ENCODE measurements at regions not wholly inside any gene's neighbourhood (a gene's known extent, or its start where the extent isn't known, plus 50 kb on each side); places are given as distances from the start of the nearest gene placed in this dataset.

DNA sequence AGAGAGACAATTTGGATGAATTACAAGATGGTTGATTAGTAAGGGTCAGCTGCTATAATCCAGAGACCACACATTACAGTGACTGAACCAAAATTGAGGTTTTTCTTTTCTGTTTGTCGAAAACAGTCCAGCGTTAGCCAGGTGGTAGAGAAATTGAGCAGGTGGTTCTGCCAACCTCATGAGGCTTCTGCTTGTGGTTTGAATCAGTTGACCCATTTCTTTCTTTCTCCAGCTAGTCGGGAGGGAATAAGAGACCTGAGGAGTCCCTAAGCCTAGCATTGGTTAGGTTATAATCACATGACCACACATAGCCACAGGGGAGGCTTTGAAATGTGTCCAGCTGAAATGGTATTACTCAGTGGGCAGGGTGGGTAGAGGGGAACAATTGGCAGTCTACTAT lies 504.6 kb downstream of the HS3ST4 start:
- TF ChIP-seq, protein P1, sequence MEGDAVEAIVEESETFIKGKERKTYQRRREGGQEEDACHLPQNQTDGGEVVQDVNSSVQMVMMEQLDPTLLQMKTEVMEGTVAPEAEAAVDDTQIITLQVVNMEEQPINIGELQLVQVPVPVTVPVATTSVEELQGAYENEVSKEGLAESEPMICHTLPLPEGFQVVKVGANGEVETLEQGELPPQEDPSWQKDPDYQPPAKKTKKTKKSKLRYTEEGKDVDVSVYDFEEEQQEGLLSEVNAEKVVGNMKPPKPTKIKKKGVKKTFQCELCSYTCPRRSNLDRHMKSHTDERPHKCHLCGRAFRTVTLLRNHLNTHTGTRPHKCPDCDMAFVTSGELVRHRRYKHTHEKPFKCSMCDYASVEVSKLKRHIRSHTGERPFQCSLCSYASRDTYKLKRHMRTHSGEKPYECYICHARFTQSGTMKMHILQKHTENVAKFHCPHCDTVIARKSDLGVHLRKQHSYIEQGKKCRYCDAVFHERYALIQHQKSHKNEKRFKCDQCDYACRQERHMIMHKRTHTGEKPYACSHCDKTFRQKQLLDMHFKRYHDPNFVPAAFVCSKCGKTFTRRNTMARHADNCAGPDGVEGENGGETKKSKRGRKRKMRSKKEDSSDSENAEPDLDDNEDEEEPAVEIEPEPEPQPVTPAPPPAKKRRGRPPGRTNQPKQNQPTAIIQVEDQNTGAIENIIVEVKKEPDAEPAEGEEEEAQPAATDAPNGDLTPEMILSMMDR (IDR thresholded peaks at IDR 0.05), result no peak
- CTCF ChIA-PET, result no interaction called here
- H3K27me3 Mint-ChIP-seq, result peaks cover 5% of the 10 kb centered on the region

DNA sequence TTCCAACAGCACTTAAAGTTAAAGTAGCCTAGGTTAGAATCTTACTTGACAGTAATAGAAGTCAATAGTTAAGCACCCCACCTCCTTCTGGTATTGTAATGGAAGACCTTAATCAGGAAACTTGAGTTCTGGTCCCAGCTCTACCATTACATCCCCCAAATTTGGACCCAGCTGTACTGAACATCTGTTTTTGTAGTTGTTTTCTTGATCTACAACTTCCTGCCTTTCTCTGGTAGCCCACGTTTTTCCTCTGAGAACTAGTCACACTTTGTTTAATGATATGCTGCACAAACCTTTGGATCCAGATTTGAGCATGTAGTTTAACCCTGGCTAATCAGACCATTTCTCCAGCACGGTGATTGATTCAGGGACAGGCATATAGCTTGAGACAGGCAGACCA lies 505.0 kb downstream of the HS3ST4 start:
- H3K4me3 ChIP-seq (ENCODE audit: low read length), result no peak overlapping the region
- peaks cover 0 to 6% of the 10 kb centered on the region in 2 experiments for H3K9me3 ChIP-seq (ENCODE audit: control insufficient read depth in 1 of 2, insufficient read depth in 1 of 2, low read length in 2 of 2)
- intact Hi-C loops (cut with DNase I, micrococcal nuclease), result no loop called here
- H3K9me3 Mint-ChIP-seq, result no peaks in the 10 kb centered on the region
- H3K27me3 ChIP-seq (ENCODE audit: control insufficient read depth in 1 of 2, insufficient read depth in 2 of 2, low read length in 2 of 2), result no peaks in the 10 kb centered on the region
- H3K4me3 Mint-ChIP-seq, result no peak overlapping the region
- CTCF ChIA-PET, result no interaction called here
- DNase-seq (no peak), ATAC-seq (ENCODE audit: poor library complexity) (no peak)
- H3K36me3 Mint-ChIP-seq (ENCODE audit: low read depth), result no peaks in the 10 kb centered on the region
- H3K27ac Mint-ChIP-seq, result no peak overlapping the region
- H3K27me3 Mint-ChIP-seq, result peaks cover 5% of the 10 kb centered on the region
- H3K4me1 ChIP-seq (ENCODE audit: insufficient read depth, low read length), result no peaks in the 10 kb centered on the region
- H3K36me3 ChIP-seq (ENCODE audit: insufficient read depth, low read length), result no peaks in the 10 kb centered on the region
- POLR2A ChIA-PET, result no interaction called here
- TF ChIP-seq, protein P1 (IDR thresholded peaks at IDR 0.05), result no peak
- H3K4me1 Mint-ChIP-seq (ENCODE audit: low read depth), result no peaks in the 10 kb centered on the region
- H3K27ac ChIP-seq (ENCODE audit: low read depth in 1 of 2, low read length in 2 of 2), result no peak overlapping the region

More for the DNA sequence above, 504.6 kb downstream of the HS3ST4 start:
- no peaks in the 10 kb centered on the region for H3K27me3 ChIP-seq (ENCODE audit: control insufficient read depth in 1 of 2, insufficient read depth in 2 of 2, low read length in 2 of 2)
- ATAC-seq (ENCODE audit: poor library complexity), result no peak
- no peak overlapping the region for H3K4me3 ChIP-seq (ENCODE audit: low read length)
- no peaks in the 10 kb centered on the region for H3K4me1 ChIP-seq (ENCODE audit: insufficient read depth, low read length)
- H3K27ac ChIP-seq (ENCODE audit: low read depth in 1 of 2, low read length in 2 of 2), result no peak overlapping the region
- H3K9me3 Mint-ChIP-seq, result no peaks in the 10 kb centered on the region
- H3K9me3 ChIP-seq (ENCODE audit: control insufficient read depth in 1 of 2, insufficient read depth in 1 of 2, low read length in 2 of 2), result peaks cover 0 to 6% of the 10 kb centered on the region in 2 experiments
- no peaks in the 10 kb centered on the region for H3K36me3 Mint-ChIP-seq (ENCODE audit: low read depth)
- intact Hi-C loops (cut with DNase I, micrococcal nuclease), result no loop called here
- DNase-seq, result no peak
- POLR2A ChIA-PET, result no interaction called here
- no peak overlapping the region for H3K4me3 Mint-ChIP-seq
- H3K27ac Mint-ChIP-seq, result no peak overlapping the region
- H3K4me1 Mint-ChIP-seq (ENCODE audit: low read depth), result no peaks in the 10 kb centered on the region
- no peaks in the 10 kb centered on the region for H3K36me3 ChIP-seq (ENCODE audit: insufficient read depth, low read length)

DNA sequence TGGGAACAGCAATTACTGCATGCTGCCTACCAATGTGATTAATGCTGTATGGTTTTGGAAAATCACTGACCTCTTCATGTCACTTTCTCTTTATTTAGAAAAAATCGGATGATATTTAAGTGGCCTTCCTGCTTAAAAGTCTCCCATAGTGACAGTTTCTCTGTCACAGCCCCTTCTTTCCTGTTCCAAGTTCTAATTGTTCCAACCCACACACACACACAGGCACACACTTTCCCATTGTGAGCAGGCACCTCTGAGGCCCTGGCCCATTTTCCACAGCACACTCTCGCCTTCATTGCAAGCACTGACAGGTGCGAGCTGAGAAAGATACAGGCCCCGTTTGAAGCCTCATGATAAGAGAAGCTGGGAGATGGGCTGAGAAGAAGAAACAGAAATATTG lies 505.9 kb downstream of the HS3ST4 start:
- no peak for ATAC-seq (ENCODE audit: poor library complexity)
- intact Hi-C loops (cut with DNase I, micrococcal nuclease), result no loop called here
- no peaks in the 10 kb centered on the region for H3K4me1 ChIP-seq (ENCODE audit: insufficient read depth, low read length)
- H3K9me3 Mint-ChIP-seq, result no peaks in the 10 kb centered on the region
- no peak overlapping the region for H3K27ac Mint-ChIP-seq
- H3K4me1 Mint-ChIP-seq (ENCODE audit: low read depth), result no peaks in the 10 kb centered on the region
- ChIA-PET POLR2A (no interaction called here), CTCF (no interaction called here)
- no peak for DNase-seq
- no peak overlapping the region for H3K4me3 Mint-ChIP-seq
- H3K36me3 ChIP-seq (ENCODE audit: insufficient read depth, low read length), result no peaks in the 10 kb centered on the region
- TF ChIP-seq, protein P1 (IDR thresholded peaks at IDR 0.05), result no peak
- no peak overlapping the region for H3K4me3 ChIP-seq (ENCODE audit: low read length)
- no peaks in the 10 kb centered on the region for H3K36me3 Mint-ChIP-seq (ENCODE audit: low read depth)
- no peaks in the 10 kb centered on the region for H3K27me3 ChIP-seq (ENCODE audit: control insufficient read depth in 1 of 2, insufficient read depth in 2 of 2, low read length in 2 of 2)
- no peak overlapping the region for H3K27ac ChIP-seq (ENCODE audit: low read depth in 1 of 2, low read length in 2 of 2)
- peaks cover 0 to 6% of the 10 kb centered on the region in 2 experiments for H3K9me3 ChIP-seq (ENCODE audit: control insufficient read depth in 1 of 2, insufficient read depth in 1 of 2, low read length in 2 of 2)
- peaks cover 6% of the 10 kb centered on the region for H3K27me3 Mint-ChIP-seq
